ENCODE measurements at regions not wholly inside any gene's neighbourhood (a gene's known extent, or its start where the extent isn't known, plus 50 kb on each side); places are given as distances from the start of the nearest gene placed in this dataset.

DNA sequence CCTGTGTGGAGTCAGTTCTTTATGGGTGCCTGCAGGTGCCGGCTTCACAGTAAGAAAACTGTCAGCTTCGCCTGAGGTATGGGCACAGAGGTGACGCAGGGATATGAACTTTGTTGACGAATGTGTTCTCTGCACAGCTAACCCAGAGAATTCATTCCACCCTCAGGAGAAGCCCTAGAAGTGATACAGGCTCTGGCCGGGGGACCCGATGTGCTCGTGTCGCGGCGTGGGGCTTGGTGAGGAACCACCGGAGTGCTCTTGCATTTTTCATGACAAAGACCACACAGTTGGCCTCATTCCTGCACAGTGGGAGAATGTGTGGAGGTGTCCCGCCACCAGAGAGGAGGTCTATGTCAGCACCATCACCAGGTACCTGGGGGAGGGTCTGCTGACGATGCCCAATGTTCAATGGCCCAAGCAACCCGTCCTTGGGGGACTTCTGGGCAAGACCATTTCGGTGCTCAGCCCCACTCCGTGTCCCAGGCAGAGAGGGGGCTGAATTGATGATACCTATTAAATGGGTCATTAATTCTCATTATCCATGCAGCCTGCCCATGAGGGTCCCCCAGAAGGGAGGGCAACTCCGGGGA, 147.5 kb upstream of the RTL1 start:
- 96% methylated on average over 11 of the region's 17 CpGs for WGBS (ENCODE audit: insufficient coverage)
- Histone ChIP-seq H3K36me3 (ENCODE audit: control insufficient read depth, insufficient read depth, low read length) (peaks cover 98% of the 10 kb centered on the region), H3K27me3 (ENCODE audit: control insufficient read depth, insufficient read depth, low read length) (peaks cover 2% of the 10 kb centered on the region), H3K4me1 (ENCODE audit: control insufficient read depth, insufficient read depth, low read length) (no peaks in the 10 kb centered on the region), H3K9me3 (replicated peaks; ENCODE audit: control insufficient read depth, low read depth, low read length) (no peaks in the 10 kb centered on the region), H3K4me3 (ENCODE audit: low read length) (no peak overlapping the region), H3K27ac (ENCODE audit: low read length) (no peak overlapping the region)
- DNase-seq: no peak

- Histone ChIP-seq H3K36me3 (ENCODE audit: control insufficient read depth, insufficient read depth, low read length) (peaks cover 85% of the 10 kb centered on the region), H3K27ac (ENCODE audit: low read length) (no peak overlapping the region)
- WGBS (ENCODE audit: insufficient coverage): 96% methylated on average over 5 of the region's 7 CpGs
Measured at GRCh38 chr14:101054671-101055070, 151.1 kb upstream of the RTL1 start.

DNA sequence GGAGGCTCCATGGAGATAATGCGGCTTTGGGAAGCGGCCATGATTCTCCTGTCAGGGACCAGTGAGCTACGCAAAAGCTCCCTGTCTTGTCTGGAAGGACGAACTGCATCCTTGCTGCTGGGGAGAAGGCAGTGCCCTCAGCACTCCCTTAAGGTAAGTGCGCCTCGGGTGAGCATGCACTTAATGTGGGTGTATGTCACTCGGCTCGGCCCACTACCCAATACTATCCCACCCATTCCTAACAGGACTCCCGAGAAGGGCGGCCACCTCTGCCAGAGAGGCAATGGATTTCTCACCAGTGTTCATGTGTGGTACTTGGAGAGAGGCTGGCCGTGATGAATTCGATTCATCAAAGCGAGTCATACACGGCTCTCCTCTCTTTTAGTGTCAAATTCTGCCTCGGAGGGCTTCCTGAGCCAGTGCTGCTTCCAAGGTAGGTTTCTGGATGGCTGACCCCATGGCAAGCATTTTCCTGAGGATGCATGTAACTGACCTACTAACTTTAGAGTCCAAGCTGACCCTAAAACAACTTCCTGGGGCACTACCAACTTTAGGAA, 151.7 kb upstream of the RTL1 start:
- peaks cover 4% of the 10 kb centered on the region for H3K4me1 ChIP-seq (ENCODE audit: control insufficient read depth, insufficient read depth, low read length)
- DNase-seq: no peak
- peaks cover 85% of the 10 kb centered on the region for H3K36me3 ChIP-seq (ENCODE audit: control insufficient read depth, insufficient read depth, low read length)
- 84% methylated on average over 7 of the region's 15 CpGs for WGBS (ENCODE audit: insufficient coverage)
- H3K27me3 ChIP-seq (ENCODE audit: control insufficient read depth, insufficient read depth, low read length): no peaks in the 10 kb centered on the region
- no peak overlapping the region for H3K4me3 ChIP-seq (ENCODE audit: low read length)
- H3K9me3 ChIP-seq (replicated peaks; ENCODE audit: control insufficient read depth, low read depth, low read length): no peaks in the 10 kb centered on the region
- H3K27ac ChIP-seq (ENCODE audit: low read length): no peak overlapping the region

More at GRCh38 chr14:101054671-101055070, 151.1 kb upstream of the RTL1 start:
- H3K9me3 ChIP-seq (replicated peaks; ENCODE audit: control insufficient read depth, low read depth, low read length): no peaks in the 10 kb centered on the region
- no peak overlapping the region for H3K4me3 ChIP-seq (ENCODE audit: low read length)
- DNase-seq: no peak
- H3K27me3 ChIP-seq (ENCODE audit: control insufficient read depth, insufficient read depth, low read length): peaks cover 2% of the 10 kb centered on the region
- peaks cover 4% of the 10 kb centered on the region for H3K4me1 ChIP-seq (ENCODE audit: control insufficient read depth, insufficient read depth, low read length)

DNA sequence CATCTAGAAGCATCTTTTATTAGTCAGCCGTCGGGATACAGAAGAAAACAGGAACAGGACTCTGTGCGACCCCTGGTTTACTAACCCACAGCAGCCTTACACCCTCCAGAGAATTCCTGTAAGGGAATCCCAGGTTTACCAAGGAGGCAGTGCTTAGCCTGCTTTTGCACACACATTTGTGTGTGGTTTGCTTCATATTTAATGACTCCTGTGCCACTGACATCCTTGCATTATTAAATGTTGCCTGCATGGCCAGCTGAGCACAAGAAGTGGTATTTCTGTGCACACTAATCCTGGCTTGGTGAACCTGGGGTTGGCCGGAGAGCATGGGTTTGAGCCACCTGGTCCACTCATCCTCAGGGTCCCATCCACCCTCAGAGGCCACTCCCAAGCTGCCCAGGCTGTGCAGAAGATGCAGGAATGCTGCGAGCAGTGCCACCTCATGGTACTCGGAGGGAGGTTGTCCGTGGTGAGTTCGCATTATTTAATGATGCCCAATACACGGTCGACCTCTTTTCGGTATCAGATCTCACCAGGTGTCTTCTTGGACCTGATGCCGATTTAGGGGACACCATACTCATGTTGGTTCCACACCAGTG, 152.4 kb upstream of the RTL1 start:
- H3K9me3 ChIP-seq (replicated peaks; ENCODE audit: control insufficient read depth, low read depth, low read length): no peaks in the 10 kb centered on the region
- 93% methylated on average over 12 of the region's 12 CpGs for WGBS (ENCODE audit: insufficient coverage)
- DNase-seq: no peak
- H3K36me3 ChIP-seq (ENCODE audit: control insufficient read depth, insufficient read depth, low read length): peaks cover 85% of the 10 kb centered on the region
- no peak overlapping the region for H3K4me3 ChIP-seq (ENCODE audit: low read length)
- H3K27ac ChIP-seq (ENCODE audit: low read length): no peak overlapping the region
- no peaks in the 10 kb centered on the region for H3K27me3 ChIP-seq (ENCODE audit: control insufficient read depth, insufficient read depth, low read length)
- H3K4me1 ChIP-seq (ENCODE audit: control insufficient read depth, insufficient read depth, low read length): peaks cover 4% of the 10 kb centered on the region

GRCh38 chr14:101056446-101056845, 152.9 kb upstream of the RTL1 start:
- Histone ChIP-seq H3K4me3 (ENCODE audit: low read length) (no peak overlapping the region), H3K27ac (ENCODE audit: low read length) (no peak overlapping the region), H3K36me3 (ENCODE audit: control insufficient read depth, insufficient read depth, low read length) (peaks cover 85% of the 10 kb centered on the region), H3K4me1 (ENCODE audit: control insufficient read depth, insufficient read depth, low read length) (peaks cover 4% of the 10 kb centered on the region), H3K9me3 (replicated peaks; ENCODE audit: control insufficient read depth, low read depth, low read length) (no peaks in the 10 kb centered on the region), H3K27me3 (ENCODE audit: control insufficient read depth, insufficient read depth, low read length) (no peaks in the 10 kb centered on the region)
- DNase-seq: no peak
- WGBS (ENCODE audit: insufficient coverage): no CpG with 5 or more reads among the region's 2 CpGs

DNA sequence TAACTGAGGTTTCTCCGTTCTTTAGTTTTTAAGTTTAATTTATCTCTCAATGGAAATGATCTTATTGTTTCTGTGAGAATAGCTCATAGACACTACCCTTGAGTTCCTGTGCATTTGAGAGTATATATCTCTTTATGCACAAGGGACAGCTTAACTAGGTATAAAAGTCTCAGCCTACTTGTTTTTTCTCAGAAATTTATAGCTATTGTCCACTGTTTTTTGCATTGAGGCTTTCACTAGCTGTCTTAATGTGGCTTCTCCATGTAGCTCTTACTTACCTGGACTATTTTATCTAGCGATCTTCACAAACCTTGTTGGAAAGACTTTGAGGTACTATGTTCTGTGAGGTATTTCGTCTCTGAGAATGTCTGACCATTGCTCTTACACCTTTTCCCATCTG, 153.9 kb upstream of the RTL1 start:
- Histone ChIP-seq H3K27me3 (ENCODE audit: control insufficient read depth, insufficient read depth, low read length) (no peaks in the 10 kb centered on the region), H3K27ac (ENCODE audit: low read length) (no peak overlapping the region), H3K9me3 (replicated peaks; ENCODE audit: control insufficient read depth, low read depth, low read length) (no peaks in the 10 kb centered on the region), H3K4me3 (ENCODE audit: low read length) (no peak overlapping the region), H3K4me1 (ENCODE audit: control insufficient read depth, insufficient read depth, low read length) (peaks cover 7% of the 10 kb centered on the region), H3K36me3 (ENCODE audit: control insufficient read depth, insufficient read depth, low read length) (peaks cover 85% of the 10 kb centered on the region)
- no peak for DNase-seq
- WGBS (ENCODE audit: insufficient coverage): no CpG with 5 or more reads among the region's 3 CpGs

DNA sequence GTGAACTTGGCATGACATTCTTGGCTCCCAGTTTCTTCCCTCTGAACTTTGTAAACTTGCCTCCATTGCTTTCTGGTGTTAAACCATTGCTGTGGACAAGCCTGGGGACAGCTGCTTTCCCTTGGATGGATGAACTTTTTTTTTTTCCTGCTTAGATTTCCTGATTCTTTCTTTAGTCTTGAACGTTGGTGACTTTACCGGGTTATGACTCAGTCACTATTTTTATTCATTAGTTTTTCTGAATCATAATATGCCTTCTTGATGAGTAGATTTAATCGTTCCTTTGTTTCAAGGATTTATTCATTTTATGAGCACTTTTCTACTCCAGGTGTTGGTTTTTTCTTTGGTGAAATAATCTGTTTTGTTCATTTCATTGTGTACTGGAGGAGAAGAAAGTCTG, 155.0 kb upstream of the RTL1 start:
- Histone ChIP-seq H3K36me3 (ENCODE audit: control insufficient read depth, insufficient read depth, low read length) (peaks cover 86% of the 10 kb centered on the region), H3K4me3 (ENCODE audit: low read length) (no peak overlapping the region), H3K4me1 (ENCODE audit: control insufficient read depth, insufficient read depth, low read length) (peaks cover 7% of the 10 kb centered on the region), H3K9me3 (replicated peaks; ENCODE audit: control insufficient read depth, low read depth, low read length) (no peaks in the 10 kb centered on the region), H3K27me3 (ENCODE audit: control insufficient read depth, insufficient read depth, low read length) (no peaks in the 10 kb centered on the region), H3K27ac (ENCODE audit: low read length) (no peak overlapping the region)
- DNase-seq: no peak
- WGBS (ENCODE audit: insufficient coverage): no CpG with 5 or more reads among the region's 3 CpGs

DNA sequence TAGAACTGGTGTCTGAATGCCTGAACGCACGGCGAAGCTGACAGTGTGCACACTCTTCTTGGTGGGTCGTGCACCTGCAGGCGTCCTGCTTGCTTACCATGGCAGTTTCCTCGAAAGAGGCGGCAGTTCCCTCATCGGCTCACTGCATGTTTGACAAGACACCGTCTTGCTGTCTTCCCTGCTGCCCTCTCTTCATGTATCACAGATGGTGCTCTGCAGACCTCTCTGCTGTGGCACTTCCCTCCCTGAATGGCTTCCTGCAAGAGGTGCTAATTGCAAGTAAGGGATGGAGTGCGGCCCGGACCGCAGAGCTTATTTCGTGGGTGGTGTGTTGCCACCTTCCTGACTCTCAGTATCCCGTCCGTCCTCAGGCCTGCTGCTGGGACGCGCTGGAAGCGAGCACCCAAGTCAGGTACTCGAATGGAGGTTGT, 156.7 kb upstream of the RTL1 start:
- 87% methylated on average over 12 of the region's 19 CpGs for WGBS (ENCODE audit: insufficient coverage)
- Histone ChIP-seq H3K9me3 (replicated peaks; ENCODE audit: control insufficient read depth, low read depth, low read length) (no peaks in the 10 kb centered on the region), H3K36me3 (ENCODE audit: control insufficient read depth, insufficient read depth, low read length) (peaks cover 86% of the 10 kb centered on the region), H3K27ac (ENCODE audit: low read length) (no peak overlapping the region), H3K4me1 (ENCODE audit: control insufficient read depth, insufficient read depth, low read length) (peaks cover 7% of the 10 kb centered on the region), H3K4me3 (ENCODE audit: low read length) (no peak overlapping the region), H3K27me3 (ENCODE audit: control insufficient read depth, insufficient read depth, low read length) (no peaks in the 10 kb centered on the region)
- no peak for DNase-seq

- peaks cover 85% of the 10 kb centered on the region for H3K36me3 ChIP-seq (ENCODE audit: control insufficient read depth, insufficient read depth, low read length)
- H3K4me1 ChIP-seq (ENCODE audit: control insufficient read depth, insufficient read depth, low read length): peaks cover 7% of the 10 kb centered on the region
- H3K4me3 ChIP-seq (ENCODE audit: low read length): no peak overlapping the region
- H3K9me3 ChIP-seq (replicated peaks; ENCODE audit: control insufficient read depth, low read depth, low read length): no peaks in the 10 kb centered on the region
- no peak for DNase-seq
- no peaks in the 10 kb centered on the region for H3K27me3 ChIP-seq (ENCODE audit: control insufficient read depth, insufficient read depth, low read length)
- 84% methylated on average over 16 of the region's 18 CpGs for WGBS (ENCODE audit: insufficient coverage)
- no peak overlapping the region for H3K27ac ChIP-seq (ENCODE audit: low read length)
Measured at GRCh38 chr14:101061411-101062064, 158.0 kb upstream of the RTL1 start.

- DNase-seq: no peak
- H3K36me3 ChIP-seq (ENCODE audit: control insufficient read depth, insufficient read depth, low read length): peaks cover 91% of the 10 kb centered on the region
Measured at GRCh38 chr14:101062065-101062450, 158.5 kb upstream of the RTL1 start.

More at GRCh38 chr14:101062065-101062450, 158.5 kb upstream of the RTL1 start:
- 46% methylated on average over 19 of the region's 19 CpGs for WGBS (ENCODE audit: insufficient coverage)
- peaks cover 7% of the 10 kb centered on the region for H3K4me1 ChIP-seq (ENCODE audit: control insufficient read depth, insufficient read depth, low read length)
- no peaks in the 10 kb centered on the region for H3K27me3 ChIP-seq (ENCODE audit: control insufficient read depth, insufficient read depth, low read length)
- H3K4me3 ChIP-seq (ENCODE audit: low read length): no peak overlapping the region
- H3K9me3 ChIP-seq (replicated peaks; ENCODE audit: control insufficient read depth, low read depth, low read length): no peaks in the 10 kb centered on the region
- H3K27ac ChIP-seq (ENCODE audit: low read length): no peak overlapping the region

All from muscle of leg (tissue), 3 donors.